ENCODE measurements at regions not wholly inside any gene's neighbourhood (a gene's known extent, or its start where the extent isn't known, plus 50 kb on each side); places are given as distances from the start of the nearest gene placed in this dataset.

DNA sequence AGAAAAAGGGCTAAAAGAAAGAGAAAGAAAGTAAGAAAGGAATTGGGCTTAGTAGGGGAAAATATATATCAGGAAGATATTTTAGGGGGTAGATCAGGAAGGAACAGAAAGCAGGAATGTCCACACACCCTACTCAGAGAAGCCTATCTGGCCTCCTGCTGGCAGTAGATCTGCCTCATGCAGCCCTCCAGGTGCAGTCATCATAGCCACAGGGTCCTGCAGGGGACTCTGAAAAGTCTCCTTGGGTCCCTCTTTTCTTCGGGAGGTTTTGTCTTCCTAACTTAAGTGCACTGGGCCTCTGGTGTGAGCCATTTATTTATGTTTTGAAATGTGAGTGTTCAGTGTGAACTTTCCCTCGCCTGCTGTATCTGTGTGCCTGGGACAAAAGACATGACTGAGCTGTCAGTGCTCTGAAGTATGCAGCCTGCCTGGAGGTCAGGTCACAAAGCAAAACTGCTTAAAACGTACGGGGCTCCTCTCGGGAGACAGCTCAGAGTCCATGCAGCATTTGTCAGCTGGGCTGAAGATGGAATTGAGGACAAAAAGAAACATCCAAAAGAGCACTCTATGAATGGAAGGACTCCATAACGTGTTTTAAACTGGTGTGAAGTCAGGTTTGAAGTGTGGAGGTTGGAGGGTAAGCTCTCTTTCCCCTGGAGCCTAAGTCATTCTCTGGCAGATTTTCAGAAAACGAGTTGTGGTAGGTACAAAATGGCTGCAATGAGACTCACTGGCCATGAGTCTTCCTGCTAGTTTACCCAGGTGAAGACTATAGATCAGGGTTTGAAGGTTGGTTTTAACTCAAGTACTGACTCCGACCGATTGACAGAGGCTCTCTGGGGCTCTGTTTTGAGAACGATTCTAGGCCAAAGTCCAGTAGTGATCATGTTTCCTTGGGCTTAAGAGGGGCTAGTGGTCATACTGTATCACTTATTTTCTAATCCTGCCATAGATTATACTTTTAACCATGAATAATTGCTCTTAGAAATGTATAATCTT, 151.8 kb upstream of the GDNF start:
- TF ChIP-seq CTCF (IDR thresholded peaks at IDR 0.05; ENCODE audit: low read depth, low read length): no peak
- TF ChIP-seq POLR2A (IDR thresholded peaks at IDR 0.05; ENCODE audit: extremely low read depth, insufficient read length): no peak
- no peak for TF ChIP-seq MAX (IDR thresholded peaks at IDR 0.05; ENCODE audit: low read depth, low read length)
